Mesendoderm (in vitro differentiated cells): ENCODE measurements at regions not wholly inside any gene's neighbourhood (a gene's known extent, or its start where the extent isn't known, plus 50 kb on each side); places are given as distances from the start of the nearest gene placed in this dataset.

Experiments used
- DNase-seq: peaks from one replicate; pipeline ENCODE4 v3.0.0; 2013
- H2AK5ac ChIP-seq: 2 replicates; pipeline ENCODE4 v1.6.1; 2013; ENCODE audit warnings: low read length, inconsistent platforms
- H2BK120ac ChIP-seq: 2 replicates; pipeline ENCODE4 v1.6.1; 2013; ENCODE audit warnings: low read depth, mild to moderate bottlenecking, low read length, moderate library complexity, mixed read lengths
- H2BK15ac ChIP-seq: replicated peaks from 2 replicates; pipeline ENCODE4 v1.6.1; 2013; ENCODE audit warnings: low read depth, mild to moderate bottlenecking, moderate library complexity
- H2BK5ac ChIP-seq: 2 replicates; pipeline ENCODE4 v1.6.1; 2013; ENCODE audit warnings: low read length, inconsistent platforms
- H3K18ac ChIP-seq: 2 replicates; pipeline ENCODE4 v1.6.1; 2013; ENCODE audit warnings: mild to moderate bottlenecking, low read length, mixed read lengths
- H3K23ac ChIP-seq: one replicate; pipeline ENCODE4 v1.6.1; 2013; ENCODE audit warnings: low read length
- H3K27ac ChIP-seq: 2 replicates; pipeline ENCODE4 v1.5.1; 2013; ENCODE audit warnings: low read depth, mild to moderate bottlenecking, inconsistent platforms, low read length, moderate library complexity
- H3K27me3 ChIP-seq: 2 replicates; pipeline ENCODE4 v1.6.1; 2013; ENCODE audit warnings: low read length, control low read depth, mild to moderate bottlenecking, inconsistent platforms; ENCODE audit not compliant: insufficient read depth, poor library complexity
- H3K36me3 ChIP-seq: 2 replicates; pipeline ENCODE4 v1.6.1; 2013; ENCODE audit warnings: low read length, inconsistent platforms; ENCODE audit not compliant: control insufficient read depth, insufficient read depth
- H3K4ac ChIP-seq: one replicate; pipeline ENCODE4 v1.6.1; 2013; ENCODE audit warnings: low read depth, mild to moderate bottlenecking, low read length, moderate library complexity
- H3K4me1 ChIP-seq: 2 replicates; pipeline ENCODE4 v1.6.1; 2013; ENCODE audit warnings: low read depth, low read length, inconsistent platforms; ENCODE audit not compliant: control insufficient read depth
- H3K4me2 ChIP-seq: 2 replicates; pipeline ENCODE4 v1.6.1; 2013; ENCODE audit warnings: low read length
- H3K4me3 ChIP-seq: 2 replicates; pipeline ENCODE4 v1.5.1; 2013; ENCODE audit warnings: mild to moderate bottlenecking, low read length
- H3K56ac ChIP-seq: one replicate; pipeline ENCODE4 v1.6.1; 2013; ENCODE audit warnings: low read length
- H3K79me1 ChIP-seq: 2 replicates; pipeline ENCODE4 v1.6.1; 2013; ENCODE audit warnings: low read length, inconsistent platforms
- H3K79me2 ChIP-seq: 2 replicates; pipeline ENCODE4 v1.6.1; 2013; ENCODE audit warnings: mild to moderate bottlenecking, low read length; ENCODE audit not compliant: control insufficient read depth, insufficient read depth
- H3K9ac ChIP-seq: 2 replicates; pipeline ENCODE4 v1.6.1; 2013; ENCODE audit warnings: low read length, inconsistent platforms
- H4K5ac ChIP-seq: one replicate; pipeline ENCODE4 v1.6.1; 2013; ENCODE audit warnings: low read length
- H4K8ac ChIP-seq: one replicate; pipeline ENCODE4 v1.6.1; 2013; ENCODE audit warnings: low read depth, mild to moderate bottlenecking, control low read depth, low read length, moderate library complexity
- WGBS: extraction: QIAGEN DNeasy Blood & Tissue Kit; methylation state at CpG from one replicate; pipeline ENCODE4 v1.1.7; 2013; ENCODE audit warnings: low lambda C conversion rate, missing lambda C conversion rate; ENCODE audit not compliant: insufficient coverage; ENCODE audit errors: extremely low coverage; 5-methylcytosine and 5-hydroxymethylcytosine counted together

- Histone ChIP-seq H2BK5ac (no peak overlapping the region), H3K18ac (no peak overlapping the region), H3K27me3 (no peaks in the 10 kb centered on the region), H3K4me3 (no peak overlapping the region), H3K4me1 (no peaks in the 10 kb centered on the region), H4K5ac (no peak overlapping the region), H4K8ac (no peak overlapping the region), H3K79me2 (no peaks in the 10 kb centered on the region), H3K23ac (no peak overlapping the region), H2BK120ac (no peak overlapping the region), H3K4ac (no peak overlapping the region), H2AK5ac (no peak overlapping the region), H2BK15ac (no peak overlapping the region), H3K9ac (no peak overlapping the region), H3K36me3 (no peaks in the 10 kb centered on the region), H3K27ac (no peak overlapping the region), H3K56ac (no peak overlapping the region), H3K4me2 (no peak overlapping the region), H3K79me1 (no peaks in the 10 kb centered on the region)
- no CpG with 5 or more reads among the region's 7 CpGs for WGBS
- DNase-seq, result no peak
Measured at GRCh38 chr1:60989749-60990713, 92.3 kb upstream of the NFIA start.

DNA sequence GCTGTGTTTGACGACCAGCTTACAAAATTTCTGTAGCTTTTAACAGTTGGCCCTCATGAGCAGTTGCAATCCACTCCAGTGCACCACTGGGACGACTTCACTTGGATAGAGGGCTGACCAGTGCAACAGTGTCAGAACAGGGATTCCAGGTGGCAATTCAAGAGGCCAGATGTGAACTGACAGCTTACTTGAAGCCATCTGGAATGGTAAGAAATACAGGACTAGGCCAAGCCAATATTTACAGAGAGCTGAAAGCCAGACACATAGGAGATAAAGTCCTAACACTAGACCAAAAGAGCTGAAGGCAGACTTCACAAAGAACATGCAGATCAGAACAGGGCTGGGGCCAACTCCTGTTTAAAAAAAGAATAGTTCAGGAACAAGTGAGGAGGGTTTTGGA, 93.5 kb upstream of the NFIA start:
- Histone ChIP-seq H3K27ac (no peak overlapping the region), H3K79me2 (no peaks in the 10 kb centered on the region), H2BK15ac (no peak overlapping the region), H3K18ac (no peak overlapping the region), H3K36me3 (no peaks in the 10 kb centered on the region), H4K5ac (no peak overlapping the region), H3K4ac (no peak overlapping the region), H3K4me1 (no peaks in the 10 kb centered on the region), H3K4me2 (no peak overlapping the region), H3K27me3 (no peaks in the 10 kb centered on the region), H3K23ac (no peak overlapping the region), H2AK5ac (no peak overlapping the region), H3K4me3 (no peak overlapping the region), H3K79me1 (no peaks in the 10 kb centered on the region), H3K9ac (no peak overlapping the region), H2BK5ac (no peak overlapping the region), H2BK120ac (no peak overlapping the region), H4K8ac (no peak overlapping the region), H3K56ac (no peak overlapping the region)
- DNase-seq, result no peak
- WGBS, result no CpG with 5 or more reads among the region's 2 CpGs

GRCh38 chr1:60987904-60988303, 94.5 kb upstream of the NFIA start:
- H3K4ac ChIP-seq, result no peak overlapping the region
- H3K79me2 ChIP-seq, result no peaks in the 10 kb centered on the region
- H3K56ac ChIP-seq, result no peak overlapping the region
- no CpG with 5 or more reads among the region's 3 CpGs for whole genome bisulfite sequencing
- H3K9ac ChIP-seq, result no peak overlapping the region
- H3K23ac ChIP-seq, result no peak overlapping the region
- H2AK5ac ChIP-seq, result no peak overlapping the region
- no peaks in the 10 kb centered on the region for H3K4me1 ChIP-seq
- H3K4me3 ChIP-seq, result no peak overlapping the region
- no peak overlapping the region for H3K4me2 ChIP-seq
- no peaks in the 10 kb centered on the region for H3K36me3 ChIP-seq
- H3K27me3 ChIP-seq, result no peaks in the 10 kb centered on the region
- no peak overlapping the region for H4K8ac ChIP-seq
- no peak overlapping the region for H2BK5ac ChIP-seq
- H2BK15ac ChIP-seq, result no peak overlapping the region
- H4K5ac ChIP-seq, result no peak overlapping the region
- H3K18ac ChIP-seq, result no peak overlapping the region
- no peak overlapping the region for H3K27ac ChIP-seq
- DNase-seq, result no peak
- H2BK120ac ChIP-seq, result no peak overlapping the region
- H3K79me1 ChIP-seq, result no peaks in the 10 kb centered on the region

GRCh38 chr1:60984062-60984799, 98.1 kb upstream of the NFIA start:
- Histone ChIP-seq H3K9ac (no peak overlapping the region), H3K4ac (no peak overlapping the region), H3K23ac (no peak overlapping the region), H2AK5ac (no peak overlapping the region), H4K8ac (no peak overlapping the region), H3K18ac (no peak overlapping the region), H2BK120ac (no peak overlapping the region), H3K27ac (no peak overlapping the region), H4K5ac (no peak overlapping the region), H3K4me3 (no peak overlapping the region), H3K4me1 (no peaks in the 10 kb centered on the region), H2BK15ac (no peak overlapping the region), H3K79me2 (no peaks in the 10 kb centered on the region), H3K79me1 (no peaks in the 10 kb centered on the region), H2BK5ac (no peak overlapping the region), H3K4me2 (no peak overlapping the region), H3K56ac (no peak overlapping the region), H3K36me3 (no peaks in the 10 kb centered on the region), H3K27me3 (no peaks in the 10 kb centered on the region)
- DNase-seq, result no peak
- no CpG with 5 or more reads among the region's 7 CpGs for whole genome bisulfite sequencing

GRCh38 chr1:60983701-60984061, 98.7 kb upstream of the NFIA start:
- Histone ChIP-seq H4K5ac (no peak overlapping the region), H2AK5ac (no peak overlapping the region), H3K4ac (no peak overlapping the region), H3K56ac (no peak overlapping the region), H3K23ac (no peak overlapping the region), H4K8ac (no peak overlapping the region), H2BK15ac (no peak overlapping the region), H3K4me2 (no peak overlapping the region), H2BK120ac (no peak overlapping the region), H3K4me1 (no peaks in the 10 kb centered on the region), H3K79me2 (no peaks in the 10 kb centered on the region), H3K27me3 (no peaks in the 10 kb centered on the region), H3K27ac (no peak overlapping the region), H3K18ac (no peak overlapping the region), H3K36me3 (no peaks in the 10 kb centered on the region), H3K9ac (no peak overlapping the region), H2BK5ac (no peak overlapping the region), H3K79me1 (no peaks in the 10 kb centered on the region), H3K4me3 (no peak overlapping the region)
- WGBS, result 100% methylated on average over 2 of the region's 8 CpGs
- DNase-seq, result no peak
